ENCODE measurements at regions not wholly inside any gene's neighbourhood (a gene's known extent, or its start where the extent isn't known, plus 50 kb on each side); places are given as distances from the start of the nearest gene placed in this dataset.

GRCh38 chr12:46908936-46909635, 83.3 kb upstream of the SLC38A4 start:
- no peak for DNase-seq

DNA sequence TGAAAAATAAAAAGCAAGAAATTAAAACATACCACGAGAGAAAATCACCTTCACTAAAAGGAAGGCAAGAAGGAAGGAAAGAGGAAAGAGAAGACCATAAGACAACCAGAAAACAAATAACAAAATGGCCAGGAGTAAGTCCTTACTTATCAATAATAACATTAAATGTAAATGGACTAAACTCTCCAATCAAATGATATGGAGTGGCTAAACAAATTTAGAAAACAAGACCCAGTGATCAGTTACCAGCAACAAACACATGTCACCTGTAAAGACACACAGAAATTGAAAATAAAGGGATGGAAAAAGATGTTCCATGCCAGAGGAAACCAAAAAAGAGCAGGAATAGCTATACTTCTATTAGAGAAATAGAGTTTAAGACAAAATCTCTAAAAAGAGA, 85.0 kb upstream of the SLC38A4 start:
- no peak for DNase-seq

- DNase-seq, result no peak
These were observed 88.5 kb upstream of the SLC38A4 start for GRCh38 chr12:46914336-46914735.

- DNase-seq, result no peak
These were observed 89.3 kb upstream of the SLC38A4 start for GRCh38 chr12:46915082-46915481.

- no peak for DNase-seq
These were observed 90.0 kb upstream of the SLC38A4 start for GRCh38 chr12:46915836-46916235.

DNA sequence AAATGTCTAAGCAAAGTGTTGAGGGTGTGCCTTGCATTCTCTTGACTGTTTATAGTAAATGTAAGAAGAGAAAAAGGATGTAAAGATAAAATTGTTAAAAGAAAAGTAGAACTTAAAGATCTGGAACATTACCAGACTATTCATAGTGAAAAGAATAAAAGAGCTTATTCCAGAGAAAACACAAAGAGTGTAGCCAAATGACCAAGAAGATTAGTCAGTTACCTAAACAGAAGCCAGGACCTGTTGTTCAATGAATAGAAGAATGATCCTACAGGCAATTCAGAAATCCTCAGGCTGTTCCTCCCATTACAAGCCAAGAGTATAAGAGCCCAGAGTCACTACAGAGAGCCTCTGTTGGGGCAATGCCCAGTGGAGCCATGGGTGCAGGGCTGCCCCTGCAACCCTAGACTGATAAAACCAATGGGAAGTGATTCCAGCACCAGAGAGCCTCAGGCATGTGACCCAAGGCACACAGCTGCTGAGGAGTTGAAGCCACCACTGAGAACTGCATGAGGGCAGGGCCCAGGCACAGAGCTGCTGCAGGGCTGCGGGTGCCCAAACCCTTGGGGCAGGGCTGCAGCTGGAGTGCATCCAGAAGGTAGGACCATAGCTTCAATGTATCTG, 91.1 kb upstream of the SLC38A4 start:
- no peak for DNase-seq

- DNase-seq, result no peak
These were observed 92.0 kb upstream of the SLC38A4 start for GRCh38 chr12:46917821-46918220.

DNA sequence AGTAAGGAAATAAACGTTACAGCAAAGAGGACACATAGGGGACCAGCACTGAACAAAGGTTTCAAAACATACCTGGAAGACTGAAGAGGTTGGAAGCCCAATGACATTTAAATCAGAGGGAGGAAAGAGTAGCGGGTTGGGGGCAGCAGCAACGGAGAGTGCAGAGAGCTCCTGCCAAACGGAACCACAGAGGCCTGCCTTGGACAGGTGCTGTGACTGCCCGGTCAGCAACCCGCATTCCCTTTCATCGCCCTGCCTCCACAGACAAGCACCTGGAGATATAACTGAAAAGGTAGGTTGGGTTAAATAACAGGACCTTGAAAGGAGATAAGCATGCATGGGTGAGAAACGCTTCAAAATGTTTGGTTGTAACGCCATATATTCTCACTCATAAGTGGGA, 92.8 kb upstream of the SLC38A4 start:
- no peak for DNase-seq

DNA sequence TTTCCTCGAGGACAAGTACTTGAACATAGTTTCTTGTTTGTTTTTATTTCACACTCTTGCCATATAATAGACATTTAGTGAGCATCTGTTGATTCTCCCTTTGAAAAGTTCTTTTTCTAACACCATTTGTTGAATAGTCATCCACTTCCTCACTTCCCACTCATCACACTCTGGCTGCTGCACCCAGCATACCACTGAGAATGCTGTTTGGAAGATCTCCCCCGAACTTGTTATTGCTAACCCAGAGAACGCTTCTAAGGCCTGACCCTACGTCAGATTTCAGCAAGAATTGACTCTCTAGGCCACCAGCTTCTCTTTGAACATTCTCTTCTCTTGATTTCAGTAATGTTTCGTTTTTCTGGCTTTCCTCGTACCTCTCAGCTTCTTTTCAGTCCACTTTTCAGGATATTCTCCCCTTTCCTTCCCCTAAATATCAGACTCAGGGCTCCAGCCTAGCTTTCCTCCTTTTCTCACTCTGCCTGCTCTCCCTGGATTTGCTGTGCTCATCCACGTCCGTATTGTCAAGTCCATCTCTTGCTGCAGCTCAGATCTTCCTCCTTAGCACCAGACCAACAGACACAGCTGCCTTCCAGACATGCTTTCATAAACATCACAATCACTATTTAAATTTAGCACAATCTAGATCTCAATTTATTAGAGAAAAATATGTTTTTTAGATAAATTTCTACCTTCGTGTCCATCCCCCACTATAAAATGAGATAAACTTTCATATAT, 94.0 kb upstream of the SLC38A4 start:
- DNase-seq, result no peak

- DNase-seq, result no peak
These were observed 94.7 kb upstream of the SLC38A4 start for GRCh38 chr12:46920499-46920898.

- no peak for DNase-seq
These were observed 95.4 kb upstream of the SLC38A4 start for GRCh38 chr12:46921048-46921763.

DNA sequence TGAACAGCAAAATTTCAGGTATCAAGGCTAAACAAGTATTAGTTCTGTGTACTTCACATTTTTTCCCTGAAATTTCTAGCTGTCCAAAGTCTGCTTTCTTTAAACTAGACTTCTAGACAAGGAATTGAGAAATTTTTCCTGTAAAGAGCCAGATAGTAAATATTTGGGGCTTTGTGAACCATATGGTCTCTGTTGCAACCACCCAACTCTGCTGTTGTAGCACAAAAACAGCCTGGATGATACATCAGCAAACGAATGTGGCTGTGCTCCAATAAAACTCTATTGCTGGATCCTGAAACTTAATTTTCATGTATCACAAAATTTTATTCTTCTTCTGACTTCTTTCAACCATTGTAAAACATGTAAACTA, 96.0 kb upstream of the SLC38A4 start:
- no peak for DNase-seq

DNA sequence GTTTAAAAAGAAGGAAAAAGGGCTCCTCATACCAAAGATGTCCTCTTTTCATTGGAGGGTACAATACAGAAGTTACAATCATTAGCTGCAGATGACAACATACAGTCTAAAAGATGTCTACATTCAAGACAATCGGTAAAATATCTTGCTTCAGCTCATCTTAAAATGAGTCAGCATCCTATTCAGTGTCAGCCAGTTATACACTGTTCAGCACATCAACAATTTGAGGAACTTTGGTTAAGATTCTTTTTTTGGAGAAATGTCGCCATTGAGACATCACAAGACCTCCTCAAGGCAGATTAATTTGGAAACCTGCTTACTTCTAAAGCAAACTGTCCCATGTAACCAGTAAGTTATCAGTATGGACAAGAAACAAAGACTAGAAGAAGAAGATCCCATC, 100.7 kb upstream of the SLC38A4 start:
- DNase-seq, result no peak

DNA sequence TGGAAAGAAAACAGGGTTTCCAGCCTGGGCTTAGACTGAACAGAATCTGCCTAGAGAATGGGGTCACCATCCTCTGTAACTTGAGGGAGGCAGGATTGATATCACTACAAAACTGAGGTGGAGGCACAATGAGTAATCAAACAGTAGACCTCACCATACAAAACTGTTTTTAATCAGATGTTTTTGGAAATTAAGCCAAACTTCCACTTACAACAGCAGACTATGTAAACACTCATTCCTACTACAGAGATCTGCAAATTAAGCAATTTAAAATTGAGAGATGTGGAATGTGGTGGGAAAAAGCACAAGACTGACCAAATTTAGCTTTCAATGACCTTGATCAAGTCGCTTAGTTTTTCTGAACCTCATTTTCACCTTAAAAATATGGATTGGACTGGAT, 104.3 kb upstream of the SLC38A4 start:
- no peak for DNase-seq

DNA sequence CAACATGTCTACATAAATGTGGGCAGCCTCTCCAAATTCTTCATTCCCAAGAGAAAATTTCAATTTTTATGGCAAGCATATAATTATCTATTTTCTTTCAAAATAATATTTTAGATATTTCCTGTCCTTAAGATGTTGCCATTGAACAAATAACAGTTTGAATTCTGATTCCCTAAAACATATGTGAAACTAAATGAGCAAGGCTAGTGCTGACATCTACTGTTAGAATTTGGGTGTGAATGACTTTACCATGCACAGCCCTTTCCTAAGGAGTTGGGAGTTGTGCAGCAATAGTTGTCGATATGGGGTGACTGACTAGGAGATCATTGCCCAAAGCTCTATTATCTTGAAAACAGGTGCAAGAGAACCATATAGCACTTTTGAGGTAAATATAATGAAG, 108.2 kb upstream of the SLC38A4 start:
- no peak for DNase-seq

- no peak for DNase-seq
These were observed 108.7 kb upstream of the SLC38A4 start for GRCh38 chr12:46934374-46935111.

DNA sequence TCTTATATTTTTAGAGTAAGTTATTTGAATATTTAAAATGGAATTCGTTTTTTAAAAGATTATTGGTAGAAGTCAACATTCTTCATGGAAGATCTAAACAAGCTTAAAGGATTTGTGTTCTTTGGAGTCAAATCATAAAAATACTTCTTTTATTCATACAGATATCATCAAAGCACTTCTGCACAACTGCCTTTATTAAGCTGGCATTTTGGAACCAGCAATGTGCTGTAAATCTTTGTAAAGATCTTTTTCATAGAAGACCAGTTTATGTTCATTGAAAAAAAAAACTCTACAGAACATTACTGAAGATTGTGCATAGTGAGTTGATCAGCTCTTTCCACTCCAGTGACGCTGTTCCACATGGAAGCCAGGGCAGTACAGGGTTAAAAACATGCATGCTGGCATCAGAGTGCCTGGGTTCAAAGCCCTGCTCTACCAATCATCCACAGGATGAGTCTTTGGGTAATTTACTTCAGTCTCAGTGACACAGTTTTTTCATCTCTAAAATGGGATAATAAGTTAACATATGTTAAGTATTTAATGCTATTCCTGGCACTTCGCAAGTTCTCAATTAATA, 109.6 kb upstream of the SLC38A4 start:
- no peak for DNase-seq

- DNase-seq, result no peak
These were observed 110.2 kb upstream of the SLC38A4 start for GRCh38 chr12:46936042-46936441.

GRCh38 chr12:46938071-46938678, 112.4 kb upstream of the SLC38A4 start:
- no peak for DNase-seq

DNA sequence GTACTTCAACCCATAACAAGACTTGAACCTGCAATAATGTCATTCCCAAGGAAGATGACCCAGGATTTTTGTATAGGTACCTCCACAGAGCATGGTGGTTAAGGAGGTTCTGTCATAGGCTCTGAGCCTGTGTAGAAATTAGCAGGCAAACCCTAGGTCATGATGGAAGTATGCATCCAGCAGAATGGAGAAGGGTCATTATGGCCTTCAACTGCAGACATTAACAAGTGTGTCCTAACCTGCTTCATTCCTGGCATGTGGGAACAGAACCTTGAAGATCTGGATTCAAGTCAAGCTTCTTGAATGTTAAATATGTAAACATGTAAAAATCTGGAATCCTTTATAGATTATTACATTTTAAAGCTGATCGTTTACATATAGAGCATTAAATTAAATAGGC, 116.2 kb upstream of the SLC38A4 start:
- no peak for DNase-seq

DNA sequence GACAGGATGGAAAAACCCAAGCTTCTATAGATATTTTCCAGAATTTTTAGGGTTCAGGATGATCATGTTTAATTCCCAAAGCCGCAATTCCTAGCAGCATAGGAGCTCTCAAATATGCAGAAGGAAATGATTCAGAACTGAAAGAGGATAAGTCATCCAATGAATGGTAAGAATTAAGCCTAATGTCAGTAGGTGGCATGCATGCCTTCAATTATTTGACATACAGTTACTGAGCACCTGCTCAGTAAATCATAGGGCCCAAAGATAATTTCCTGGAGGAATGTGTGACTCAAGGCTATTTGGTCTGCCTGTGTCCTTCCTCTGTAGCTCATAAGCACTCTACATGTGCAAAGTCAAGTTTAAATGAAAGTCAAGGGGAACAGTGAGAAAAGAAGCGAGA, 116.8 kb upstream of the SLC38A4 start:
- DNase-seq, result no peak
